GM12873 (cell line): ENCODE measurements at regions not wholly inside any gene's neighbourhood (a gene's known extent, or its start where the extent isn't known, plus 50 kb on each side); places are given as distances from the start of the nearest gene placed in this dataset.

Experiments
- CTCF ChIP-seq: IDR thresholded peaks from 2 replicates; pipeline ENCODE4 v1.5.1; 2012; ENCODE audit warnings: low read depth, mild to moderate bottlenecking, moderate library complexity, low read length, control low read depth; ENCODE audit not compliant: insufficient read depth; ENCODE audit errors: missing control alignments

DNA sequence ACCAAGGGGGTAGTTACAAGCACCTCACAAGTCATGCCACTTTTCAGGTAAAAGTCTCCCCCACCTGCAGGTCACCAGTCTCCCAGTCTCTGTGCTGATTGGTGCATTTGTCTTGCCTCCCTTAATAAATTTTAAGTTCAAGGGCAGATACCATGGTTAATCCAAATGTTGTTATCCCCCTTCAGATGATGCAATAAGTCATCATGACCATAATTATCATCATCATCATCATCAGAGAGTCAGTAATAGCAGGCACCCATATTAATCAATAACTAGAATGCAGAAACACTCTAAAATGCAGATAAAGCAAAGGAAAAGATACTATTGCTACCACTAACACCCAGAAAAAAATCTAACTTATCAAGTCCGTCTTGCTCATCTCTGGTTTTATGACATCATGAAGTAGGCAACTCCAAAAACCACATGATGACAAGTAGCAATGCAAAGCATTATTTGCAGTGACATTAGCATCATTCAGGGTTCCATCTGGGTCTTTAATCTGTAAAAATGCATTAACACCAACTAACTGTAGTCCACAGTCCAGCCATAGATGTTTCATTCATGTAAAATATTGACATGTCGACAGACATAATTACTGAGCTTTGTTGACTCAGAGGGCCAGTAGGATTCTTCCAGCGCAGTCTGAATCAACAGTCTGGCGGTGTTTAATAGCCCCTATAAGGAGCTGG is 492.0 kb upstream of the RUNX1 start:
- no peak for TF ChIP-seq CTCF

DNA sequence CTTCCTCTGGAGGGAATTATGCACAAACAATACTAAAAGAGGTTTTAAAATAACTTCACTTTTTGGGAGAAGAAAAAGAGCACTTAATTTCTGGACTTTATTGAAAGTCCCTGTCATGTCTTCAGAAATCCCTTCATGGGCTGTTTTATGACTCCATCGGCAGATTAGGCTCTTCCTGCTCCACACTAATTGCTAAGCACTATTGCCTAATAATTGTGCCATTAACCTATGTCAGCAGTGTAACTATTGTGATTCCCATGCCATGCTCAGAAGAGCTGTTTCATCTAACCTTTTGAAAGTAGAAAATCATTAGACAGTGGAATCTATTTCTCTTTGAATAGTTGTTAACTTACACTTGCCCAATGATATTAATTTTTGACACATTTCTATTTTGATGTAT is 489.3 kb upstream of the RUNX1 start:
- TF ChIP-seq CTCF: no peak

DNA sequence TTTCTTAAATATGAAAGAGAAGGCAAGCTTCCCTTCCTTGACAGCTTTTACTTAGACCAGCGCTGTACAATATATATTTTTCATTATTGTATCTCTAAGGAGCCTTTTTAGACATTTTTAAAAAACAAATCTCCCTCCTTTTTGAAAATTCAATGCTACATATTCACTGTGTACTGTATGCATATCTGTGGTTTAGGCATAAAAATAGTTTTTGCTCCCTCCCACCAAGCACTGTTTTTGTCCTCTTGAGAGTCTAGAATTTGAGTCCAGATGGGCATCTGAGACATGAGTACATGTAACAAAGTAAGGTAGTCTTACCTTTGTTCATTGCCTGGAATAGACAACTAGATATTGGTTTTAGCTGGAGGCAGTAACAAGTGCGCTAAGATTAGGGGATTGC is 488.5 kb upstream of the RUNX1 start:
- no peak for TF ChIP-seq CTCF

DNA sequence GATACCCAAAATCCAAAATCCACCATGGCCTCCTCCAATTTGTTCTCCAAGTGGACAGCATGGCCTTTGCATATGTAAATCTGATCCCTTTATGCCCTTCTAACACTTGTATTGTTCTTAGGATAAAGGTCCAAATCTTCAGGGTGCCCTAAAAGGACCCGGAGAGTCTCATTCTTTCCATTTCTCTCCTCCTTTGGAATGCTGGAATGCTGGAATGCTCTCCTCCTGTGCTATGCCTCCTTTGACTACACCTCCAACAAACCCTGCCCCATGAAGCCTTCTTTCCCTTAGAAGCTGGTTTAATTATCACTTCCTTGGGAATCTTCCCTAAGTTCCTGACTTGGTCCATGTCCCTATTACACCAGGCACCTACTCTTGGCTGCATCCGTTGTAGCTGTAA is 484.8 kb upstream of the RUNX1 start:
- no peak for TF ChIP-seq CTCF

DNA sequence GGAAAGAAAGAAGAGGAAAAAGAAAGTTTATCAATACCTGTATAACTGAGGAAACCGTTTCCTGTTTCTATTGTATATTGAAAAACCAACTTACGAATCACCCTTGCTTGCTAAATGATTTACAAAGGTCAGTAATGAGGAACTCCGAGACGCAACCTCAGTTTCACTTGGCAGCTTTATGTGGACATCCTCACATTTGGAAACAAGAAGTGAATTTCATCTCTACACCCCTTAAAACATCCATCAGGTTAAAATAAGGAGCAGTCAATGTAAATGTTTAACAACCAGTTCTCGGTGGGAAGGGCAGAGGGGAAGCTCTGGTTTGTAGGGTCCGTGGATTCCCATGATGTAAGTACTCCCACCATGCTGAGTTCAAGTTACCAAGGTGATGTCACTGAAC is 481.7 kb upstream of the RUNX1 start:
- no peak for TF ChIP-seq CTCF

- no peak for TF ChIP-seq CTCF
Measured at GRCh38 chr21:35529171-35529863, 480.2 kb upstream of the RUNX1 start.

- no peak for TF ChIP-seq CTCF
Measured at GRCh38 chr21:35528116-35529042, 479.3 kb upstream of the RUNX1 start.
